HG03432 (cell line): ENCODE measurements at regions not wholly inside any gene's neighbourhood (a gene's known extent, or its start where the extent isn't known, plus 50 kb on each side); places are given as distances from the start of the nearest gene placed in this dataset.
A peak's percentile ranks its signal among the peaks of the same experiment; 100 is the strongest.

ENCODE experiments used
- ATAC-seq: cut with Tn5 transposase; IDR thresholded peaks from one replicate; pipeline ENCODE4 v1.9.1; 2021; ENCODE audit warnings: mild to moderate bottlenecking, moderate library complexity; ENCODE audit not compliant: unreplicated experiment

DNA sequence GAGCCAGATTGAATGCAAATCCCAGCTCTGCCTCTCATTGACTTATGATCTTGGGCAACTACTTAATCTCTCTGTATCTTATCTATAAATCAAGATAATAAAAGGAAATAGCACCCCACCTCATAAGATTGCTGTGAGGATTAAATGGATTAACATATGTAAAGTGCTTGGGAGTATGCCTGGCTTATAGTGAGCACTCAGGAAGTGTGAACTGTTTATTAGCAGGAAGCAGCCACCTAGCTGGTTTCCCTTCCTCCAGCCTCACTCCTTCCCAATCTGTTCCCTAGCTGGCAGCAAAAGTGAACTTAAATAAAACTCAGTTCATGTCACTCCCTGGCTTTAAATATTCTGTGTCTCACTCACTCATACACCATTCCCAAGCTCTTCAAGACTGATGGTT lies 526.6 kb upstream of the PKDCC start:
- ATAC-seq = no peak

DNA sequence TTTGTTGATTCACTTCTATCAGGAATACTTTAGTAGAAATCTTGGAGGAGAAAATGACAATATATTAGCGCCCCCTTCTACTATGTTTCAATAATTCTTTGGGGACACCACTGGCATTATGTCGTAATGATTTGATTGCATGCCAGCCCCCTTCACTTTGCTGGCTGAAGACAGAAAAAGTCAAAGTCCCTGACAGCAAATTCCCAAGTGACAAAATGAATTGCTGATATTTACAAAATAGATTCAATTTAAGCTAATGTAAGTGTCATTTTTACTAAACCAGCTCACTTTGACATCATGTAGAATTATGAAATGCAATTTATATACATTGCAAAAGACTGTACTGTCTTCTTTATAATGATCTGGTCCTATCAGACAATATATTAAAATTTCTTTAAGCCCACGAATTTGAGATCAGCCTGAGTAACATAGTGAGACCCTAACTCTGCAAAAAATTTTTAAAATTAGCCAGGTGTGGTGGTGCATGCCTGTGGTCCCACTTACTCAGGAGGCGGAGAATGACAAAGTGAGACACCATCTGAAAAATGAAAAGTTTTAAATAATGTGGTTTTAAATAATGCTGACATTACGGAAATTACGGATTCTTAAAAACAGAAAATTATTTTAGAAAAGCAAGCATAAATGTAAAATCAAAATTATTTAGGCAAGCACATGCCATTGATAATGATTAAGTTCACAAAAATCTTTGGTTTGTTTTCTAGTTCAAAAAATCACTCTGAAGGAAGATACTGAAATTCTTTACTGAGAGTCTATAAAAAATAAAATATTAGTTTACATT lies 520.1 kb upstream of the PKDCC start:
- no peak for ATAC-seq

DNA sequence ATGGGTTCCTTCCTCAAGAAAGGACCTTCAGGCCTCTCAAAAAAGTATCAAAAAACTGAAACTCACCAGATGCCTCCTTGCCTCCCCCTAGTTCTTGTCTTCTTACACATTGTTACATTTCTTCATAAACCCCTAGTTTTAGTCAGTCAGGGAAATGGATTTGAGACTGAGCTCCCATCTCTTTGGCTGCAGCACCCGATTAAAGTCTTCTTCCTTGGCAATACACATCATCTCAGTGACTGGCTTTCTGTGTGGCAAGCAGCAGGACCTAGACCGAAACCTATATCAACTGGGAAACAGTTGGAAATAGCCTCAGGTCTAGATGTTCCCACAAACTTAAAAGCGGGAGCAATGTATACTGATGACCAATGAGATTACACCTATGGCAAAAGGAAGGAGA lies 512.2 kb upstream of the PKDCC start:
- ATAC-seq = no peak

DNA sequence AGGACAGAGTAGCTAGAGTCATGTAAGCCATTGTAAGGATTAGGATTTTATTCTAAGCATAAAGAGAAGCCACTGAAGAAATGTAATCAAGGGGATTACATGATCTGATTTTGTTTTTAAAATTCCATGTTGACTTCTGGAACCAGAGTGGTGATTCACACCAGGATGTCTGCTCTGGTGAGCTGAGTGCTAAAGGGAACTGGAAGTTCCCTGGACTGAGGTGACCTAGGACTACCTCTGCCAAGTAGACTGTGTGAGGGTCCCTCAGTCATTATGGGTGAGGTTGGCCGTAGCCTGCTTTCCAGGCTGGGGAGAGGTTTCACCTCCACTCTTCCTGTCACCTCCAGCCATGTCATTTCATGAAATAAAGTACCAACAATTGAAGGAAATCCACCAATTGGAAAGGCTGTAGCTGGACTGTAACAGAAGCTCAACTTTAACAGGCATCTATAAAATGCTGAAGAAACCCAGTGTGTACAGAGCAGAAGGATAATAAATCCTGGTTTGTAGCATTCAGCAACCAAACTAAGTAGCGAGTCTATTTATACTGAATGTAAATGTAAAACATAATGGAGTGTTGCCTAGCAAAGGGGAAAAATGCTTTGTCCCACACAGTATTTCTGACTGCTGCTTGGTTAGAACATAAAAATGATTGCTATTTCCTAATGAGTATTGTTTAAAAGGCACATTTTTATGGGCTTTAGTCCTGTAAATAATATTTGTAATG lies 507.4 kb upstream of the PKDCC start:
- ATAC-seq = no peak

DNA sequence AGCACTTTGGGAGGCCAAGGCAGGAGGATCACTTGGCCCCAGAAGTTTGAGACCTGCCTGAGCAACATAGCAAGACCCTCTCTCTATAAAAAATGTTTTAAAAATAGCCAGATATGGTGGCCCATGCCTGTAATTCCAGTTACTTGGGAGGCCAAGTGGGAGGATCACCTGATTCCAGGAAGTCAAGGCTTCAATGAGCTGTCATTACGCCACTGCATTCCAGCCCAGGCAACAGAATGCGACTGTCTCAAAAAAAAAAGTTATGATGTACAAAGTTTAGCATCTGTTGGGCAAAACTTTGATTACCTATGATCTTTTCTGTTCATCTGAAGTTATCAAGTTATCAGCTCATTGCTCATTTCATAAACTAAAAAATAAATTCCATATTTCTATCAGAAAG lies 504.1 kb upstream of the PKDCC start:
- ATAC-seq = no peak

DNA sequence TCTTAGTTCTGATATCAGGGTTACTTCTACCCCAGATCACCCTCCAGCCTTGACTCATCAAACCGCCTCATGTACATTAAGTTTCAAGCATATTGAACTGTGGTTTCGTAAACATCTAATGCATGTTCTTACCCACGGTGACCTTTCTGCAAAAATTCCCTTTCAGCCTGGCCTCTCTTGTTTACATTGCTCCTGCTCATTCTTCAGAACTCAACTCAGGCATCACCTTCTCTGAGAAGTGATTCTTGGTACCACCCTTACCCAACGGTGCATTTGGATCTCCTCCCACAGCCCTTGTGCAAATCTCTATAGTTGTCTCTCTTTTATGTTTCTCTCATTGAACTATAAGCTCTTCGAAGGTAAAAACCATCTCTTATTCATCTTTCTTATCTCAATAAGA lies 503.1 kb upstream of the PKDCC start:
- ATAC-seq = no peak

DNA sequence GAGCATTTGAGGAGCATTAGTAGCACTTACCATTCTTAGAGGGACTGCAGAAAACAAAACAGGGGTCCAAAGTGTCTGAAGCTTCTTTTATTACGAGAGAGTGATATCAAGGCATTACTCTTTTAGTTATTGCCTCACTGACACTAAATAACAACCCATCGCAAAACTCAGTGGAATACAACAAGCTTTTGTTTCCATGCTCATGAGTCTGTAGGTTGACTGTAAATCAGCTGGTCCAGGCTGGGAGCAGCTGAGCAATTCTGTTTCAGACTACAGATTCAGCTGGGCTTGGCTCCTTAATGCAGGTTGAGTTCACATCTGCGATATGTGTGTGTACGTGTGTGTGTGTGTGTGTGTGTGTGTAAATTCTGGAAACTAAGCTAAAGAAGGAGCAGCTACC lies 501.8 kb upstream of the PKDCC start:
- no peak for ATAC-seq

DNA sequence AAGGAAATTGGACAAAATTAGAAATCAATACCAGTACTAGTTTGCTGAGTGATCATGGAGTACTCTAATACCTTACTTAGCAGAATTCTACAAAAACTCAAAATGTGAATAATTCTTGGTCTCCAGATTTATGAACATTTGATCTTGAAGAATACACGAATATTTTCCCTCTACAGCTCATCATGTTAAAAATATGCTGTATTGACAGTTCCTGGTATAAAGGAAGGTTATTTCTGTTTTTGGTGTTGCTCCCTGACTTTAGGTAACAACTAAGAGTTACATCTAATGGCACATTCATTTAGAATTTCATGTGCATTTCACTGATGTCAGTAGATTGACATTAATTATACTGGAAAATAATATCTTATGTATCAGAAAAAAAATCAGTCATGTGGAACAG lies 479.2 kb upstream of the PKDCC start:
- no peak for ATAC-seq

DNA sequence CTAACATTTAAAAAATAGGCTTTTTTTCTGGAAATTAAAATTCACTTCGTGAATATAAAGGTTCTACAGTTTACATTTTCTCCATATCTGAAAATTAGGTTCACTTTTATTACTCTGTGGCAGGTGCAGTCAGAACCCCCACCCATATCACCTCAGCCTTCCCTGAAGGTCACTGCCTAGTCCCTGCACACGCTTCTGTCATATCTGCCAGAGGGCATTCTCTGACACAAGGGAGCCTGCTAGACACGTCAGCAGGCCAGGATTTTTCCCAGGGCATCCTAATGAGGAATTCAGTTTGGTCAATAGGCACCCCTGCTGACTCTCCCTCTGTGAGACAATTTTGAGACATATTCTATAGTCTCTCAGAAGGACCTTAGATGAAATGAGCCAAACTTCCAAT lies 475.7 kb upstream of the PKDCC start:
- ATAC-seq = no peak

DNA sequence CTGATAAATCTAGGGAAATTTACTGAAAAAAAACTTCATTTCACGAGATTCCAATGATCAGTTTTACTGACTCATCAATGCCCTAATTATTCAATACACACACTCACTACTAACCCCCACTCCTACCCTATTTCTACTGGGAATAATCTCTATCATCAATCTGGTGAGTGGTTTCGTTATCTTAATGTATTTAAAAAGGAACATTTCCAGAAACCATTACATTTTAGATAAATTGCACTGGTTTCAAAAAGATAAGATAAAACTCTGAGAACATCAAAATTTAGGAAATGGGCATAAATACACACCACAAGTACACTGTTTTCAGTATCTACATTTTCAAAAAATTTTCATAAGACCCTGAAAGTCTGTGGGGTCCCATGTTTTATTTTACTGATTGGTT lies 471.4 kb upstream of the PKDCC start:
- ATAC-seq = no peak

DNA sequence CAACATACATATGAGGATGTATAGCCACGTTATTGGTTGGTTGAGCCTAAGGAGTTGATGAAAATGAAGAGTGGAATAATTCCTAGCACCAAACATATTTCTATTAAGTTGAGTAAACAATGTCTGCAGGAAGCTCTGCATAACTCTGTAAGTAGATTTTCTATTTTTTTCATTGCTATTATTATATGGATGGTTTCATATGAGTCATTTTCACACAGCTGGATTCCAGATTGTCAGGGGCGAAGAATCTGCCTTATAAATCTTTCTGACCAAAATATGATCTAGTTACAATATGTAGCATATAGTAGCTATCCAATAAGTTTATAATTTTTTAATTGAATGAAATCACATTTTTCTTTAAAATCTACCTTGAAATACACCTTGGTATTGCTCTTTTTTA lies 468.0 kb upstream of the PKDCC start:
- ATAC-seq = no peak

DNA sequence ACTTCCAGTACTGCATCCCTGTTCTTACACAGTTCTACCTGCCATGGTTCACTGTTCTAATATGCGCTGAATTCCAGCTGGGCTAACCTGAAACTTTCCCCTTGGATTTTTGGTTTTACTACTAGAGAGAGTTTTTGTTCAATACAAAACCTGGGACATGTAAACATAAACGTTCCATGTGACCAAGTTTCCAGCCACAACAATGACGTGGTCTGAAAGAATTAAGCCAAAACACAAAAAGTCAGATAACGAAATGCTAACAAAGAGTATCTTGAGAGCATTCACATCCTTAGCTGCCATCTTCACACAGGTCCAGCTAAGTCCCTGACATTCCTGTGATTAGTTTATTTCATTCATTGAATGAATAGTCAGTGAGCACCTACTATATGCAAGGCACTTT lies 467.0 kb upstream of the PKDCC start:
- no peak for ATAC-seq

DNA sequence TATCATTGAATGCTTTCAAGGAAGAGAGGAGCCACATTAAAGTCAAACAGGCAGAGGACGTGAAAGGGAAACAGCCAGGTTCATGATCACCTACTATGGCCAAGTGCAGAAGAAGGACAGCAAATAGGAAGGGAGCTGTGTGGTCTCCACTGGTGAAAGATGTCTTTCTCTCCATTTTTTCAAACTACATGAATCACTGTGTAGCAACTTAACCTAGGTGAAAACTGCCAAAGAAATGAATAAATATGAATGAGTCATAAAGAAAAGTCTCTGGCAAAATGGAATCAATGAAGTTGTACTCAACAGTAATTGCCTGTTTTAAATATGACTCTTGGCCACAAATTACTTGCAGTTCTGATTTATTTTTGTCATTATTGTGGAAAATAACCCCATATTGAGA lies 452.6 kb upstream of the PKDCC start:
- ATAC-seq = no peak

DNA sequence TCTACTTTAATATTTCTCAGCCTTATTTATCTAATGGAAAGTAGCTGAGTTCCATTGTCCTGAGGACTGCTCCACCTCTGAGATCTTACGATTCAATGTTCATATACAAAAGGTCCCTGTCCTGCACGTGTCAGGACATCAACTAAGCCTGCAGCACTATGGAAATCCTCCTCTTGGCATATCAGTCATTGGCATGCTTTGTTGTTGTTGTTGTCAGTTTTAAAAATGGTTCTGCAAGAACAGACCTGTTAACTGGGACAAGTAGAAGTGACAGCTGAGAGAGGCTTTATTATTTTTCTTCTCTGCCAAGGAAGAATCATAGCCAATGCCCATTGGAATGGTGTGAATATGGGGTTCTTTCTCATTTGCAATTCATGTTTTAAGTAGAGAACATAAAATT lies 450.1 kb upstream of the PKDCC start:
- ATAC-seq = no peak

DNA sequence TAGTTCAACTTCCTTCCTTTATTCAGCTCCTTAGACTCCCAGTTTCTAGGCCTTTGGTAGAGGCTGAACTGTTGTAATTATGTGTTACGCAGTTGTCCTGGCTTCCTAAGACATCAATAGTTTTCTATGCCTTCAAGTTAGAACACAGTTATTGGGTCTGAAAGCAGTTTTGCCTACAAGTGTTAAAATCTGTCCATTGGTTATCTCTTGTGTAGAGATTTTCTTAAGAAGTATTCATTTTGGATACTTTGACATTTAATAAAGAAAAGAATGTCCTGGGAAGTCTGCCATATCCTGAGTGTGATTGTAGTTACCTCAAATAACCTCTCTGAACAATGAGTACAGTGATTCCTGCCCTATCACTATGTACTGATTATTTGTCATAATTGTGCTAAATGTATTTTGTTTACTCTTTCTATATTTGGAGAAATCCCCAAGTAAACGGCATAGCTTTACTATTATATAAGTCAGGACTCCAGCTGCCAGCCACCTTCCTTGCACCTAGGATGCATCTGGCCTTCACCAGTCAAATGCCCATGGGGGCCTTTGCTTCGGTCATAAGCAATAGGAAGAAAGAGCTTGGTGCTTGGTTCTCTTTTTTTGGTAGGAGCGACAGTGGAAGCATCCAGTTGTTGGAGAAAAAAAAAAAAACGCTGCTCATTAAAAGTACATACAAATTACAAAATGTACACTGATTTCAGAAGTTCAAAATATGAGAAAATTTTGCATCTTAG lies 449.5 kb upstream of the PKDCC start:
- ATAC-seq = no peak

DNA sequence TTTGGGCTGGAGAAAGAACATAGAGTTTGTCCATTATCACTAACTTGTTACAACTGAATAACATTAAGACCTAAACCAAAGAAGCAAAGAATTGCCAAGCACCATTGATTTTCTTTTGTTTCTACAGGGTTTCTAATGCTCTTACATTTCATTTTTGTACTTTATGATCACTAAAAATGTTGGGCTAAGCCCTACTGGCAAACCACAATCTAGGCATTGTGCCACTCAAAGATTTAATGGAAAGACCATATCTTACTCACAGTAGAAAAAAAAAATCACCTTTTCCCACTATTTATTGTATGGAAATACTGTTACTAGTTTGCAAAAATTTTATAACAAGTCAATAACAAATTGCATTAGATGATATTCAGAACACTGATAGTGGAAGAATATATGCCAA lies 447.4 kb upstream of the PKDCC start:
- ATAC-seq = no peak

DNA sequence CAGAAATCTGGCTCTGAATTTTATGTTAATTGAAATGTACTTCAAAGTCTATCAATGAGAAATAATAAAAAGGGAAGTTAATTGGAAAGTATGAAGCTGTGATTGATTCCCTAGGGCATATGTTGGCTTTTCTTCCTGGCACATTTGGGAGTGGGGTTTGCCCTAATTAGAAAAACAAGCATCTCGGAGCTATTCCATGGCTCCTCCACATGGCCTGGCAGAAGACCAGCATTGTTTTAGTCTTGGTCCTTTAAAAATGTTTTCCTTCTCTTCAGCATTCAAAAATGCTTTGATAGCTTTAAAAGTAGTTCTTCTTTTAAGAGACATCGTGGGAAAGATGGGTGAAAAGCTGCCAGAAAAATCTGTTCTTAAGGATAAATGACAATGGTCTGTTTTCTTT lies 445.5 kb upstream of the PKDCC start:
- no peak for ATAC-seq

DNA sequence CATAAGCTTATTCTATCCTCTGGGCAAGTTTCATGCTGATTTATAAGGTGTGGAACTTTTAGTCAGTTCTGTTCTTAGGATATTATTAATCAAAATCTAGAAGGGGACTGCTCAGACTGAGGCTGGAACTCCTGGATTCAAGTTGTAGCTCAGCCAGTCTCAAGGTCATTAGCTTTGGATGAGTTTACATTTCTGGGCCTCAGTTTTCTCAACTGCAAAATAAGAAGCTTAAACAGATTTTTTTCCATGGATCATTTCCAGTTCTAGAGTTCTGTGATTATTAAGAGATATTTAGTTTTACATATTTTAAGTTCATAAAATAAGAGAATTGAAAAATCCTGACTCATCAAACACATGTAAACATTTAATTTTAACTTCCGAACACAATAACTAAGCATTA lies 442.5 kb upstream of the PKDCC start:
- no peak for ATAC-seq

DNA sequence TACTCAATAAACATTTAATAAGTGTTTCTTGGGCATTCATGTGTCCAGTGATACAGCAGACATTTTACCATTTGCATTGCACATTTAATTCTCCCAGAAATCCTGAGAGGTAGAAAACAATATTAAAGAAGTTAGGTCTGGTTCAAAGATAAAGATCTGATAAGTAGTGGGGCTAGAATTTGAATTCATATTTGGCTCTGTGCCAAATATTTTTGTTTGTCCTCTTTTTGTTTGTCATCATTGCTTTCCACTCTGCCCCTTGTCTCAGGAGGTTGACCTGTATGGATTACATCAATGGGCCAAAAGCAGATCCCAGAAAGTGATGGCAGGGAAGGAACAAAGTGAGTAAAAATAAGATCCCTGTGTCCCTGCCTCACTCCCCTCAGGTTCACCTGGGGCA lies 441.9 kb upstream of the PKDCC start:
- no peak for ATAC-seq

DNA sequence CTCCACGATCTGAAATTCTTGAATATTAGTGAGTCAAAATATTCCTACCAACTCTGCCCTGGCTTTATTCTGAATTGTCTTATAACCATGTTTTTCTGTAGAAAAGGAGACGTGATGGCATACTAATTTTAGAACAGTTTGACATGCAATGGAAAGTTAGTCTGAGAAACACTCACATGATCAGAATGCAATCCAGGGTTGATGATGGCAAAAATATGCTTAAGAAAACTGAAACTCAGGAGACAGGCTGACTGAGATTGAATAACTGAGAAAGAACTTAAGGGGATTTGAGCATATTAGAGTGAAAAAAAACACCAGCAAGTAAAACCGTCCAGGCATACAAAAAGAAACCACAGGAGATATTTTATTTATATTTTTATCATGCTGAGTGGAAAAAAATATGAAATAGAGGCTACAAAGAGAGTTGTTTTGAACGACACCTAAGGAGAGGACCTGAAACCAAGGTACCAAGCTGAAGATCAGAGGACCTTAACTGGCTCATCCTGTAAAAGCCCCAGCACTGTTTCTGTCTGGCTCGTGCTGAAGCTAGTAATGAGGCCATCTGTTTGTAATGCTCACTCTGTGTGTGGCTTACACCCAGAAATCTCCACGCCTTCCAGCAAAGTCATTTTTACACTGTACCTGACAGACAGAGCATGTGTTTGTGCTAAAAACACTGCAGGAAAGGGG lies 437.2 kb upstream of the PKDCC start:
- ATAC-seq = no peak

DNA sequence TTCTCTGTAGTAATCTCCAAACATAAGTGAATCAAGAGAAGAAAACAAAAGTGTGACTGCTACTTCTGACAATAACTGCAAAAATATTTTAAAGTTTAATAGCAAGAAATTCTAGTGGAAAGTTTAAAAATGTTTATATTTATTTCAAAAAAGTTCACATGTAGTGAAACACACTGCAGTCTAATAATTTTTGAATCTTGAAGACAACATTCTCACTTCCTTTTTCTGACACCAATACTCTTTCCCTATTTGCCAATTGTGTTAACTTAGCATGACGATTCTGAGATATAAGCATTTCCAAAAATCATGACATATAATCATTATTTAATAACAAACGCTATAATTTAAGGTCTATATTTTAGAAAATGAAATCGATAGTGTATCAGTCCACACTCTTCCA lies 429.1 kb upstream of the PKDCC start:
- peak; percentile 57 for ATAC-seq
